GM12878 (cell line): ENCODE measurements at regions not wholly inside any gene's neighbourhood (a gene's known extent, or its start where the extent isn't known, plus 50 kb on each side); places are given as distances from the start of the nearest gene placed in this dataset.

Source experiments
- CEBPB ChIP-seq, 2 experiments: fragments of 150-350 bp in 1 of 2; IDR thresholded peaks; 2 replicates each; pipeline ENCODE4 v1.6.1; 2012 to 2014; ENCODE audit warnings: low read depth in 2 of 2, low read length in 2 of 2, borderline replicate concordance in 1 of 2, inconsistent platforms in 1 of 2
- CTCF ChIP-seq, 3 experiments: IDR thresholded peaks in 2 of 3; conservative IDR thresholded peaks in 1 of 3; 2 replicates each; pipeline ENCODE4 v1.5.1; 2011; ENCODE audit warnings: low read depth in 3 of 3, low read length in 3 of 3, mild to moderate bottlenecking in 3 of 3, control low read depth in 2 of 3, moderate library complexity in 2 of 3, inconsistent platforms in 1 of 3, mixed read lengths in 1 of 3; ENCODE audit not compliant: control insufficient read depth in 2 of 3, insufficient read depth in 1 of 3; ENCODE audit errors: extremely low read depth in 1 of 3
- EP300 ChIP-seq, 2 experiments: fragments of 150-350 bp in 1 of 2; IDR thresholded peaks; 2 replicates each; pipeline ENCODE4 v1.6.1; 2011 to 2012; ENCODE audit warnings: low read depth in 2 of 2, low read length in 2 of 2, borderline replicate concordance in 1 of 2, improper control_type of control experiment in 1 of 2, inconsistent platforms in 1 of 2; ENCODE audit not compliant: control insufficient read depth in 1 of 2
- FOXM1 ChIP-seq: IDR thresholded peaks from 2 replicates; pipeline ENCODE4 v1.6.1; 2012; ENCODE audit warnings: low read depth, mild to moderate bottlenecking, inconsistent platforms, low read length, moderate library complexity
- GABPA ChIP-seq: IDR thresholded peaks from 2 replicates; pipeline ENCODE4 v1.6.1; 2014; ENCODE audit warnings: antibody characterized with exemption, low read depth, mild to moderate bottlenecking, inconsistent platforms
- IKZF1 ChIP-seq: fragments of 450-650 bp; conservative IDR thresholded peaks from 2 replicates; pipeline ENCODE4 v1.6.1; 2017; ENCODE audit warnings: antibody characterized with exemption, mild to moderate bottlenecking
- POLR2A ChIP-seq: IDR thresholded peaks from 2 replicates; pipeline ENCODE4 v1.6.1; 2011; ENCODE audit warnings: low read depth, mild to moderate bottlenecking, low read length
- RAD21 ChIP-seq: IDR thresholded peaks from 2 replicates; pipeline ENCODE4 v1.6.1; 2011; ENCODE audit warnings: mild to moderate bottlenecking, low read depth, low read length, moderate library complexity; ENCODE audit not compliant: insufficient read depth
- RCOR1 ChIP-seq: conservative IDR thresholded peaks from 2 replicates; pipeline ENCODE4 v1.6.1; 2012; ENCODE audit warnings: low read depth, low read length, improper control_type of control experiment
- RELA ChIP-seq: fragments of 450-650 bp; IDR thresholded peaks from 2 replicates; pipeline ENCODE4 v1.8.0; 2014; ENCODE audit warnings: borderline replicate concordance; ENCODE audit not compliant: partially characterized antibody
- STAT3 ChIP-seq: IDR thresholded peaks from 2 replicates; pipeline ENCODE4 v1.6.1; 2011; ENCODE audit warnings: low read depth, low read length, improper control_type of control experiment
- TF ChIP-seq, protein P1 (sequence below): IDR thresholded peaks from 2 replicates; pipeline ENCODE4 v1.6.1; 2012; ENCODE audit warnings: low read depth, low read length, improper control_type of control experiment

DNA sequence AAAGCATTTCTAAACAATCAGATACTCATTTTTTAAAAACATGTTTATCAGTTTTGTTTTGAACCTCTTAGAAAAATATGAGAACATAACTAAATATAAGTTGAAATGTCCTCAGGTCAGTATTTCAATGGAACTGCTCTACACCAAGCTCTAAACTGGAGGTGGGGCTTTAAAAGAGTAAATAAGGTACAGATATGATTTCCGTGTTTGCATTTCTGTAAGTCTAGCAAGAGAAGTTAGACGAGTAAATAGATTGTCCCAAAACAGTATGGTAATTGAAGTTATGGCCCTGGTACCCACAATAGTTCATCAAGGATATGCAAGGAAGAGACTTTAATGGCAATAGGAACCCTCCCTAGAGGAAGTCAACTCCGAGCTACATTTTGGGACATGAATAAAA, 115.1 kb upstream of the AKR1E2 start:
- TF ChIP-seq POLR2A, result no peak
- TF ChIP-seq CEBPB (IDR thresholded peaks at IDR 0.05; ENCODE audit: borderline replicate concordance in 1 of 2, low read depth in 2 of 2, low read length in 2 of 2), result no peak
- TF ChIP-seq, protein P1, sequence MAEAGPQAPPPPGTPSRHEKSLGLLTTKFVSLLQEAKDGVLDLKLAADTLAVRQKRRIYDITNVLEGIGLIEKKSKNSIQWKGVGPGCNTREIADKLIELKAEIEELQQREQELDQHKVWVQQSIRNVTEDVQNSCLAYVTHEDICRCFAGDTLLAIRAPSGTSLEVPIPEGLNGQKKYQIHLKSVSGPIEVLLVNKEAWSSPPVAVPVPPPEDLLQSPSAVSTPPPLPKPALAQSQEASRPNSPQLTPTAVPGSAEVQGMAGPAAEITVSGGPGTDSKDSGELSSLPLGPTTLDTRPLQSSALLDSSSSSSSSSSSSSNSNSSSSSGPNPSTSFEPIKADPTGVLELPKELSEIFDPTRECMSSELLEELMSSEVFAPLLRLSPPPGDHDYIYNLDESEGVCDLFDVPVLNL, result no peak
- no peak for TF ChIP-seq RAD21
- TF ChIP-seq STAT3, result no peak
- TF ChIP-seq CTCF (IDR thresholded peaks at IDR 0.05 in 2 of 3, conservative IDR thresholded peaks at IDR 0.05 in 1 of 3; ENCODE audit: control insufficient read depth in 2 of 3, extremely low read depth in 1 of 3, insufficient read depth in 1 of 3, low read depth in 3 of 3, low read length in 3 of 3), result no peak
- no peak for TF ChIP-seq GABPA
- TF ChIP-seq EP300 (IDR thresholded peaks at IDR 0.05; ENCODE audit: borderline replicate concordance in 1 of 2, control insufficient read depth in 1 of 2, low read depth in 2 of 2, low read length in 2 of 2), result no peak
- no peak for TF ChIP-seq RCOR1
- no peak for TF ChIP-seq RELA
- TF ChIP-seq IKZF1, result no peak
- TF ChIP-seq FOXM1, result no peak
